ENCODE measurements at regions not wholly inside any gene's neighbourhood (a gene's known extent, or its start where the extent isn't known, plus 50 kb on each side); places are given as distances from the start of the nearest gene placed in this dataset.
A peak's percentile ranks its signal among the peaks of the same experiment; 100 is the strongest.

- DNase-seq, result peak; percentile 75
- H3K4me3 ChIP-seq (ENCODE audit: low read length), result no peak overlapping the region
- H3K9me3 ChIP-seq (replicated peaks; ENCODE audit: control insufficient read depth, low read depth, low read length), result no peaks in the 10 kb centered on the region
- no CpG with 5 or more reads among the region's 4 CpGs for WGBS (ENCODE audit: insufficient coverage)
- no peaks in the 10 kb centered on the region for H3K27me3 ChIP-seq (ENCODE audit: control insufficient read depth, insufficient read depth, low read length)
- peak overlapping the region; percentile 45 for H3K27ac ChIP-seq (ENCODE audit: low read length)
- H3K4me1 ChIP-seq (ENCODE audit: control insufficient read depth, insufficient read depth, low read length), result no peaks in the 10 kb centered on the region
- H3K36me3 ChIP-seq (ENCODE audit: control insufficient read depth, insufficient read depth, low read length), result no peaks in the 10 kb centered on the region
Measured at GRCh38 chr13:63408331-63409189, 1992.9 kb upstream of the PCDH20 start.

- no peaks in the 10 kb centered on the region for H3K36me3 ChIP-seq (ENCODE audit: control insufficient read depth, insufficient read depth, low read length)
- DNase-seq, result no peak
- H3K4me1 ChIP-seq (ENCODE audit: control insufficient read depth, insufficient read depth, low read length), result no peaks in the 10 kb centered on the region
- H3K4me3 ChIP-seq (ENCODE audit: low read length), result no peak overlapping the region
- H3K9me3 ChIP-seq (replicated peaks; ENCODE audit: control insufficient read depth, low read depth, low read length), result no peaks in the 10 kb centered on the region
- no peak overlapping the region for H3K27ac ChIP-seq (ENCODE audit: low read length)
- H3K27me3 ChIP-seq (ENCODE audit: control insufficient read depth, insufficient read depth, low read length), result no peaks in the 10 kb centered on the region
Measured at GRCh38 chr13:63403733-63404132, 1988.1 kb upstream of the PCDH20 start.

DNA sequence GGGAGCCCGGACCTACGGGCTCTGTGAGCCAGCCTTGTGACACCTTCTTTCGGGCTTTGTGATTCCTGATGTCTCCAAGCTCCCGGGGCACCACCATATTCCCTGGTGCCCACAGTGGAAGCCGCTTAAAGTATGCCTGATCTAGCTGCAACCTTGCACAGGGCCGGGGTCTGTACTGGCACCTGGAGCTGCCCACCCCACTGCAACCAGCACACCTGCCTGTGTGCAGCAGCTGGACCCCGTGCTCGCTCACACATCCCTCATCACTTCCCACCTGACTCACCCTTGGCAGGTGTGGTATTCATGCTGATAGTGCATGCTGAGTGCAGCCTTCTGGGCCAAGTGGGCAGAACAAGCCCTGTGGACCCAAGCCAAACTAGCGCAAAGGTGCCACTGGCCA, 1981.1 kb upstream of the PCDH20 start:
- H3K4me1 ChIP-seq (ENCODE audit: control insufficient read depth, insufficient read depth, low read length), result no peaks in the 10 kb centered on the region
- no peak overlapping the region for H3K4me3 ChIP-seq (ENCODE audit: low read length)
- no peak for DNase-seq
- no peaks in the 10 kb centered on the region for H3K36me3 ChIP-seq (ENCODE audit: control insufficient read depth, insufficient read depth, low read length)
- no peak overlapping the region for H3K27ac ChIP-seq (ENCODE audit: low read length)
- WGBS (ENCODE audit: insufficient coverage), result 94% methylated on average over 6 of the region's 9 CpGs
- H3K27me3 ChIP-seq (ENCODE audit: control insufficient read depth, insufficient read depth, low read length), result no peaks in the 10 kb centered on the region
- H3K9me3 ChIP-seq (replicated peaks; ENCODE audit: control insufficient read depth, low read depth, low read length), result no peaks in the 10 kb centered on the region

DNA sequence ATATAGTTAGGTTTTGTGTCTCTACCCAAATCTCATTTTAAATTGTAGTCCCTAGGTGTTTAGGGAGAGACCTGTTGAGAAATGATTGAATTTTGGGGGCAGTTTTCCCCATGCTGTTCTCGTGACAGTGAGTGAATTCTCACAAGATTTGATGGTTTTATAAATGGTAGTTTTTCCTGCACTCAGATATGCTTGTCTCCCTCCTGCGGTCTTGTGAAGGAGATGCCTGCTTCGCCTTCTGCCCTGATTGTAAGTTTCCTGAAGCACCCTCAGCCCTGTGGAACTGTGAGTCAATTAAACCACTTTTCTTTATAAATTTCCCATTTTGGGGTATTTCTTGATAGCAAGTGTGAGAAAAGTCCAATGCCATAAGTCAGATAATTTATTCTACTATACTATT, 1977.5 kb upstream of the PCDH20 start:
- no CpG with 5 or more reads among the region's 3 CpGs for WGBS (ENCODE audit: insufficient coverage)

DNA sequence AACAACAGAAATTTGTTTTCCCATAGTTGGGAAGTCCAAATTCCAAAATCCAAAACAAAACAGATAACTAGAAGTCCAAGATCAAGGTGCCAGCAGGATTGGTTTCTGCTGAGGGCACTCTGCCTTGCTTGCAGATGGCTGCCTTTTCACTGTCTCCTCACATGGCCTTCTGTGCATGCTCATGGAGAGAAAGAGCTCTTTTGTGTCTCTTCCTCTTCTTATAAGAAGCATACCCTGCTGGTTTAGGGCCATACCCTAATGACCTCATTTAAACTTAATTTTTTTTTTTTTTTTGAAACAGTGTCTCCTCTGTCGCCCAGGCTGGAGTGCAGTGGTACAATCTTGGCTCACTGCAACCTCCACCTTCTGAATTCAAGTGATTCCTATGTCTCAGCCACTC, 1974.1 kb upstream of the PCDH20 start:
- DNase-seq, result no peak
- Histone ChIP-seq H3K27ac (ENCODE audit: low read length) (no peak overlapping the region), H3K9me3 (replicated peaks; ENCODE audit: control insufficient read depth, low read depth, low read length) (no peaks in the 10 kb centered on the region), H3K4me3 (ENCODE audit: low read length) (no peak overlapping the region), H3K36me3 (ENCODE audit: control insufficient read depth, insufficient read depth, low read length) (no peaks in the 10 kb centered on the region), H3K4me1 (ENCODE audit: control insufficient read depth, insufficient read depth, low read length) (no peaks in the 10 kb centered on the region), H3K27me3 (ENCODE audit: control insufficient read depth, insufficient read depth, low read length) (no peaks in the 10 kb centered on the region)
- WGBS (ENCODE audit: insufficient coverage), result no CpG with 5 or more reads among the region's 1 CpG

More for the DNA sequence above, 1977.5 kb upstream of the PCDH20 start:
- Histone ChIP-seq H3K9me3 (replicated peaks; ENCODE audit: control insufficient read depth, low read depth, low read length) (no peaks in the 10 kb centered on the region), H3K4me3 (ENCODE audit: low read length) (no peak overlapping the region), H3K36me3 (ENCODE audit: control insufficient read depth, insufficient read depth, low read length) (no peaks in the 10 kb centered on the region), H3K4me1 (ENCODE audit: control insufficient read depth, insufficient read depth, low read length) (no peaks in the 10 kb centered on the region), H3K27me3 (ENCODE audit: control insufficient read depth, insufficient read depth, low read length) (no peaks in the 10 kb centered on the region), H3K27ac (ENCODE audit: low read length) (no peak overlapping the region)
- no peak for DNase-seq

GRCh38 chr13:63381078-63381859, 1965.6 kb upstream of the PCDH20 start:
- Histone ChIP-seq H3K27ac (ENCODE audit: low read length) (no peak overlapping the region), H3K4me3 (ENCODE audit: low read length) (no peak overlapping the region), H3K4me1 (ENCODE audit: control insufficient read depth, insufficient read depth, low read length) (no peaks in the 10 kb centered on the region), H3K9me3 (replicated peaks; ENCODE audit: control insufficient read depth, low read depth, low read length) (no peaks in the 10 kb centered on the region), H3K27me3 (ENCODE audit: control insufficient read depth, insufficient read depth, low read length) (no peaks in the 10 kb centered on the region), H3K36me3 (ENCODE audit: control insufficient read depth, insufficient read depth, low read length) (no peaks in the 10 kb centered on the region)
- DNase-seq, result no peak
- no CpG with 5 or more reads among the region's 2 CpGs for WGBS (ENCODE audit: insufficient coverage)

DNA sequence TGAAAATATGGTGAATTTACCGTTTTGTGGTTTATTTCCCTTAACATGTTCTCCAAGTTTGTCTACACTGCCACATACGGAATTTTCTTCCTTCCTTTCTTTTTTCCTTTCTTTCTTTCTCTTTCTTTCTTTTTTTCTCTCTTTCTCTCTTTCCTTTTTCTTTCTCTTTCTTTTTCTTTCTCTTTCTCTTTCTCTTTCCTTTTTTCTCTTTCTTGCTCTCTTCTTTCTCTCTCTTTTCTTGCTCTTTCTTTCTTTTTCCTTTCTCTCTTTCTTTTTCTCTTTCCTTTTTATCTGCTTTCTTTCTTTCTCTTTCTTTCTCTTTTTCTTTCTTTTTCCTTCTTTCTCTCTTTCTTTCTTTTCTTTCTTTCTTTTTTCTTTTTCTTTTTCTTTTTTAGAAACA, 1962.3 kb upstream of the PCDH20 start:
- no peaks in the 10 kb centered on the region for H3K4me1 ChIP-seq (ENCODE audit: control insufficient read depth, insufficient read depth, low read length)
- no peaks in the 10 kb centered on the region for H3K27me3 ChIP-seq (ENCODE audit: control insufficient read depth, insufficient read depth, low read length)
- H3K36me3 ChIP-seq (ENCODE audit: control insufficient read depth, insufficient read depth, low read length), result no peaks in the 10 kb centered on the region
- H3K4me3 ChIP-seq (ENCODE audit: low read length), result no peak overlapping the region
- no peaks in the 10 kb centered on the region for H3K9me3 ChIP-seq (replicated peaks; ENCODE audit: control insufficient read depth, low read depth, low read length)
- WGBS (ENCODE audit: insufficient coverage), result 100% methylated on average over 1 of the region's 2 CpGs
- no peak for DNase-seq
- no peak overlapping the region for H3K27ac ChIP-seq (ENCODE audit: low read length)

- no peaks in the 10 kb centered on the region for H3K4me1 ChIP-seq (ENCODE audit: control insufficient read depth, insufficient read depth, low read length)
- no peaks in the 10 kb centered on the region for H3K9me3 ChIP-seq (replicated peaks; ENCODE audit: control insufficient read depth, low read depth, low read length)
- H3K27me3 ChIP-seq (ENCODE audit: control insufficient read depth, insufficient read depth, low read length), result no peaks in the 10 kb centered on the region
- no peak for DNase-seq
- no peak overlapping the region for H3K27ac ChIP-seq (ENCODE audit: low read length)
- no peaks in the 10 kb centered on the region for H3K36me3 ChIP-seq (ENCODE audit: control insufficient read depth, insufficient read depth, low read length)
- H3K4me3 ChIP-seq (ENCODE audit: low read length), result no peak overlapping the region
- no CpG with 5 or more reads among the region's 1 CpG for WGBS (ENCODE audit: insufficient coverage)
Measured at GRCh38 chr13:63370101-63370500, 1954.5 kb upstream of the PCDH20 start.

DNA sequence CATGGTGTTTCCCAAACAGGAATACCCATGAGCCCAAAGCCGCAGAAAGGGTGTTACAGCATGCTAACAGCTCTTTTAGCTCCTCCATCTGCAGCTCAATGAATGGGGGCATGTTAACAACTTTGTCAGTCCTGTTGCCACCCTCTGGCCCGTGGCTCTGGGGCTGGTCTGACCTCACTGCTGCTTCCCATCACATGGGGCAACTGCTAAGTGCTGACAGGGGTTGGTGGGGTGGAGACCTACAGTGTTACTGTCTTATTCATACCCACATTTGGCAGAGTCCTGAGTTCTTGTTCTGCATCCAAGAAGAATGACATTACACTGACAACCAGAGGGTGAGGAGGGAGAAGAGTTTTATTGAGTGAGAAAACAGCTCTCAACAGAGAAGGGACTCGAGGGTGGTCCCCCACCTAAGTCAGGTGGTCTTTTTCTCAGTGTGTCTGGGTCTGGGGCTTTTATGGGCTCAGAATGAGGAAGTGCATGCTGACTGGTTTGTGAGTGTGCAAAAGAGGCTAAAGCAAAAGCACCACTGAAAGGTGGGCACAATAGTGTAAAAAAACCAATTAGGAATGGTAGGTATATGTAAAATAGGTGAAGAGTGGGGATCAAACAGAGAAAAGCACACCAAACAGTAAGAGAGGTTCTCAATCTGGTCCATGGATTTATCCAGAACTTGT, 1952.0 kb upstream of the PCDH20 start:
- H3K4me3 ChIP-seq (ENCODE audit: low read length), result no peak overlapping the region
- WGBS (ENCODE audit: insufficient coverage), result 88% methylated on average over 2 of the region's 3 CpGs
- no peaks in the 10 kb centered on the region for H3K4me1 ChIP-seq (ENCODE audit: control insufficient read depth, insufficient read depth, low read length)
- no peaks in the 10 kb centered on the region for H3K27me3 ChIP-seq (ENCODE audit: control insufficient read depth, insufficient read depth, low read length)
- no peak for DNase-seq
- H3K36me3 ChIP-seq (ENCODE audit: control insufficient read depth, insufficient read depth, low read length), result no peaks in the 10 kb centered on the region
- H3K9me3 ChIP-seq (replicated peaks; ENCODE audit: control insufficient read depth, low read depth, low read length), result no peaks in the 10 kb centered on the region
- no peak overlapping the region for H3K27ac ChIP-seq (ENCODE audit: low read length)

GRCh38 chr13:63364159-63364558, 1948.5 kb upstream of the PCDH20 start:
- Histone ChIP-seq H3K4me3 (ENCODE audit: low read length) (no peak overlapping the region), H3K4me1 (ENCODE audit: control insufficient read depth, insufficient read depth, low read length) (no peaks in the 10 kb centered on the region), H3K36me3 (ENCODE audit: control insufficient read depth, insufficient read depth, low read length) (no peaks in the 10 kb centered on the region), H3K27ac (ENCODE audit: low read length) (no peak overlapping the region), H3K27me3 (ENCODE audit: control insufficient read depth, insufficient read depth, low read length) (no peaks in the 10 kb centered on the region), H3K9me3 (replicated peaks; ENCODE audit: control insufficient read depth, low read depth, low read length) (no peaks in the 10 kb centered on the region)
- DNase-seq, result no peak
